SU-DHL-6 (cell line): ENCODE measurements at regions not wholly inside any gene's neighbourhood (a gene's known extent, or its start where the extent isn't known, plus 50 kb on each side); places are given as distances from the start of the nearest gene placed in this dataset.

ENCODE experiments used
- CTCF ChIP-seq: fragments of 200-600 bp; sonication (generic); IDR thresholded peaks from one replicate; pipeline ENCODE4 v1.5.1; 2017; ENCODE audit warnings: antibody characterized with exemption, mild to moderate bottlenecking, low read length, moderate library complexity; ENCODE audit not compliant: insufficient read depth, poor library complexity, severe bottlenecking
- EZH2phosphoT487 ChIP-seq: fragments of 200-600 bp; sonication (generic), shearing (Covaris generic); conservative IDR thresholded peaks from 2 replicates; pipeline ENCODE4 v1.6.1; 2018; ENCODE audit warnings: mild to moderate bottlenecking, antibody characterized with exemption, low read length, moderate library complexity, mixed read lengths

- no peak for TF ChIP-seq CTCF
- TF ChIP-seq EZH2phosphoT487 = no peak
Observed at GRCh38 chr2:12089001-12089400, 342.6 kb downstream of the LPIN1 start.
